CD4-positive, alpha-beta T cell treated with Interleukin-4 for 4 hours (primary cell): ENCODE measurements at regions not wholly inside any gene's neighbourhood (a gene's known extent, or its start where the extent isn't known, plus 50 kb on each side); places are given as distances from the start of the nearest gene placed in this dataset.

Experiments used
- DNase-seq: peaks from one replicate; pipeline ENCODE4 v3.0.0-alpha.2; 2020

DNA sequence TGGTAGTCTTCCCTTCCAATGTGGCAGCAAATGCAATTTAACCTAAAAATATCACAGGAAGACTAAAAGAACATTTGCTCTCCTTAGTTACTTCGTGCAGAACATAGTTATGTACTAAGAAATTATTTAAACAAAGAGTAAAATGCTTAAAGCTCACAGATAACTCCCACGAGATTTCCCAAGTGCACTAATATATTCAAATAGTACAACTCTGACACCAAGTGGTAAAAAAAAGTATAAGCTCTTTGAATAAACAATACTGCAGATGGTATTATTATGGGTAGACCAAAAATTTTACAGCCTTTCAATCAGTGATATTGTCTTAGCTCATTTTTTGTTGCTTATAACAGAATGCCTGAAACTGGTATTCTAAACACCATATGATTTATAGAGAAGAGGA lies 52.8 kb upstream of the FILIP1 start:
- no peak for DNase-seq

DNA sequence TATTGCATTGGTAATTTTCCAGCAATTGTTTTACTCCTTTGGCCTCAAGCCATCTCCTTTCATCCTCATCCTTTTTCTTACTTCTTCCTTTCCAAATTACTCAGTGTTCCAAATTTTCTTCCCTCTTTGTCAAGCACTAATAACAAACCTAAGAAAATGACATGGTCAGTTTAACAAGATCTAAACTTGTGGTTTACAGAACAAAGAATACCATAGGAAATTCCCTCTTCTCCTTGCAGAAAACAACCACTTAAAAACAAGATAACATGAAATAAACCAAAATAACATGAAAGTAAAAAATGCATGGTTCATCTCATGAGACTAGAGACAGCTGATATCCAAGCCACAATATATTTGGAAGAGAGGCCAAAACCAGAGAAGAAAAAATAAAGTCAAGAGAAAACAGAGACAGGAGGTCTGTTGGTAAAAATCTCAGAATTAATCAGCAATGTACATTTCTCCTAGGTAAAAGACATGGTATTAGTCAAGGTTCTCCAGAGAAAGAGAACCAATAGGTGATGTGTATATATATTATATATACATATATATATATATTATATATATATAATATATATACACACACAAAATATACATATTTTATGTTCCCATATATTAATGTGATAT lies 51.0 kb upstream of the SENP6 start:
- DNase-seq: no peak

DNA sequence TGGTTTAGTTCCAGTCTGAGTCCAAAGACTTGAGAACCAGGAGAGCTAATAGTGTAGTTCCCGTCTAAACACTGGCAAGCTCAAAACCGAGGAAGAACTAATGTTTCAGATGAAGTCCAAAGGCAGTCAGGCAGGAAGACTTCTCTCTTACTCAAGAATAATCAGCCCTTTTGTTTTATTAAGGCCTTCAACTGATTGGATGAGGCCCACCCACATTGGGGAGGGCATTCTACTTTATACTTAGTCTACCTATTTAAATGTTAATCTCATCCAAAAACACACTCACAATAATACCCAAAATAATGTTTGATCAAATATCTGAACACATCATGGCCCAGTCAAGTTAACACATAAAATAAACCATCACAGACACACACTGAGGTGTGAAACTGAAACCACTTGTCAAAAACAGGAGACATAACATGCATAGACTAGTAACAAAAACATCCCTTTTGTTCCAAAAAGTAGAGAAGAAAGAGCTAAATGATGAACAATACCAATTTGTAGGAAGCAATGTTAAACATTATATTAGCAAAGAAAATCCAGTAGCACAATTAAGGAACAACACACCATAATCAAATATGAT lies 50.2 kb upstream of the SENP6 start:
- DNase-seq: peak; percentile 3
